Neural crest cell (in vitro differentiated cells): ENCODE measurements at regions not wholly inside any gene's neighbourhood (a gene's known extent, or its start where the extent isn't known, plus 50 kb on each side); places are given as distances from the start of the nearest gene placed in this dataset.

ENCODE experiments used
- DNase-seq: peaks from one replicate; pipeline ENCODE4 v3.0.0; 2021; ENCODE audit warnings: low read depth, mixed read lengths, low spot score
- H3K27ac Mint-ChIP-seq: one replicate; pipeline ENCODE4 v1.8.0; 2021; ENCODE audit warnings: mild to moderate bottlenecking, mixed read lengths; ENCODE audit not compliant: unreplicated experiment
- H3K27me3 Mint-ChIP-seq: 2 replicates; pipeline ENCODE4 v1.8.0; 2021; ENCODE audit warnings: low read depth, mild to moderate bottlenecking, mixed read lengths
- H3K36me3 Mint-ChIP-seq: 2 replicates; pipeline ENCODE4 v1.8.0; 2021; ENCODE audit warnings: low read depth, mild to moderate bottlenecking, mixed read lengths
- H3K4me1 Mint-ChIP-seq: 2 replicates; pipeline ENCODE4 v1.8.0; 2021; ENCODE audit warnings: mixed read lengths
- H3K4me3 Mint-ChIP-seq: one replicate; pipeline ENCODE4 v1.8.0; 2021; ENCODE audit warnings: mild to moderate bottlenecking, mixed read lengths
- H3K9me3 Mint-ChIP-seq: 2 replicates; pipeline ENCODE4 v1.8.0; 2021; ENCODE audit warnings: mixed read lengths
- TF ChIP-seq, protein P1 (sequence below): fragments of 200-600 bp; sonication (generic); conservative IDR thresholded peaks from 2 replicates; pipeline ENCODE4 v1.5.0; 2021; ENCODE audit warnings: antibody characterized with exemption, mild to moderate bottlenecking

DNA sequence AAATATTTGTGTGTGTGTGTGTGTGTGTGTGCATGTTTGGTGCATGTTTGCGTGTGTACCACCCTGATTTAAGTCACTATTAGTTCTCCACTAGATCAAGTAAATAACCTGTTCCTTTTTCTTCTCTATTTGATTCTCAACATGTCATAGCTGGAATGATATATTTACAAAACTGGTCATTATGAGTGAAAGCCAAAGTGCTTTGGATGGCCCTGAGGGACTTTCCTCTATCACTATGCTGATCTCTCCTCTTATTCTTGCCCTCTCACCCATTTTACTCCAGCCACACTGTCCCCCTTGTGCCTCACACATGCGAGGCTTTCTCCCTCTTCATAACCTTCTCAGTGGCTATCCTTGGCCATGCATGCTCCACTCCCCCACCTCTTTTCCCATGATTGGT is 144.6 kb upstream of the NMUR2 start:
- TF ChIP-seq, protein P1, sequence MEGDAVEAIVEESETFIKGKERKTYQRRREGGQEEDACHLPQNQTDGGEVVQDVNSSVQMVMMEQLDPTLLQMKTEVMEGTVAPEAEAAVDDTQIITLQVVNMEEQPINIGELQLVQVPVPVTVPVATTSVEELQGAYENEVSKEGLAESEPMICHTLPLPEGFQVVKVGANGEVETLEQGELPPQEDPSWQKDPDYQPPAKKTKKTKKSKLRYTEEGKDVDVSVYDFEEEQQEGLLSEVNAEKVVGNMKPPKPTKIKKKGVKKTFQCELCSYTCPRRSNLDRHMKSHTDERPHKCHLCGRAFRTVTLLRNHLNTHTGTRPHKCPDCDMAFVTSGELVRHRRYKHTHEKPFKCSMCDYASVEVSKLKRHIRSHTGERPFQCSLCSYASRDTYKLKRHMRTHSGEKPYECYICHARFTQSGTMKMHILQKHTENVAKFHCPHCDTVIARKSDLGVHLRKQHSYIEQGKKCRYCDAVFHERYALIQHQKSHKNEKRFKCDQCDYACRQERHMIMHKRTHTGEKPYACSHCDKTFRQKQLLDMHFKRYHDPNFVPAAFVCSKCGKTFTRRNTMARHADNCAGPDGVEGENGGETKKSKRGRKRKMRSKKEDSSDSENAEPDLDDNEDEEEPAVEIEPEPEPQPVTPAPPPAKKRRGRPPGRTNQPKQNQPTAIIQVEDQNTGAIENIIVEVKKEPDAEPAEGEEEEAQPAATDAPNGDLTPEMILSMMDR = no peak
- Mint-ChIP-seq H3K27me3 (peaks cover 11% of the 10 kb centered on the region), H3K4me3 (no peak overlapping the region)

DNA sequence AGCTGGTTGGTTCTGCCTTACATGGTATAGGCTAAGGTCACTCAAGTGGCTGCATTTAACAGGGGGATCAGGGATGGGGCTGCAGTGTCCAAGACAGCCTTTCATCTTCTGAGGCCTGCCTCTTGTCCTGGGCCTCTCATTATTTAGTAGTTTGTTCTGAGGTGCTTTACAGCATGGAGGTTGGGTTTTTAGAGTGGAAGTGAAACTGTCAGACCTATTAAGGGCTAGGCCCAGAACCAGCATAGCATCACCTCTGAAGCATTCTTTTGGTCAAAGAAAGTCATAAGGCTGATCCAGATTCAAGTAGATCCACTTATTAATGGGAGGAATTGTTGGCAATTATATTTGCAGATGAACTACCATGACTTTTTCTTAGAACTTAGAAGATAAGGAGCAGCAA is 146.0 kb upstream of the NMUR2 start:
- DNase-seq = no peak
- Mint-ChIP-seq H3K9me3 (no peaks in the 10 kb centered on the region), H3K27me3 (peaks cover 10% of the 10 kb centered on the region), H3K4me1 (no peaks in the 10 kb centered on the region), H3K36me3 (no peaks in the 10 kb centered on the region), H3K4me3 (no peak overlapping the region), H3K27ac (no peak overlapping the region)
- TF ChIP-seq, protein P1 = no peak

More for the DNA sequence above, 144.6 kb upstream of the NMUR2 start:
- Mint-ChIP-seq H3K4me1 (no peaks in the 10 kb centered on the region), H3K36me3 (no peaks in the 10 kb centered on the region), H3K9me3 (no peaks in the 10 kb centered on the region), H3K27ac (no peak overlapping the region)
- no peak for DNase-seq

DNA sequence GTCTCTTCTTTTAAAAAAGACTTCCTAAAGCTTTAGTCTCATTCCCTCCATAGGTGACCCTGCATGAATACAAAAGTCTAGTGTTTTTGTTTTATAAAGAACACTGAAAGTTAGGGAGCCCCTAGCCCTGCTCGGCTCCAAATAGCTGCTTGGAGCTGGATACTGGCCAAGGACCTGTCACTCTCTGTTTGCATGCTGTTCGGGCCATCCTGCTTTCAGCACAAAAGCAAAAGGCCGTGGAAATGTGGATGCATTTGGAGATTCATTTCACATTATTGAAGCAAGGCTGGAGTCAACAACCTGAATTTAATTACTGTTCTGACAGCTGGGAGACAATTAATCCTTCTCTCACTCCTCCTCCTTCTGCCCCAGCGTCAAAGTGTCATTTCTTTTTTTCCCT is 151.7 kb upstream of the NMUR2 start:
- no peaks in the 10 kb centered on the region for H3K27me3 Mint-ChIP-seq
- no peaks in the 10 kb centered on the region for H3K9me3 Mint-ChIP-seq
- no peak overlapping the region for H3K27ac Mint-ChIP-seq

DNA sequence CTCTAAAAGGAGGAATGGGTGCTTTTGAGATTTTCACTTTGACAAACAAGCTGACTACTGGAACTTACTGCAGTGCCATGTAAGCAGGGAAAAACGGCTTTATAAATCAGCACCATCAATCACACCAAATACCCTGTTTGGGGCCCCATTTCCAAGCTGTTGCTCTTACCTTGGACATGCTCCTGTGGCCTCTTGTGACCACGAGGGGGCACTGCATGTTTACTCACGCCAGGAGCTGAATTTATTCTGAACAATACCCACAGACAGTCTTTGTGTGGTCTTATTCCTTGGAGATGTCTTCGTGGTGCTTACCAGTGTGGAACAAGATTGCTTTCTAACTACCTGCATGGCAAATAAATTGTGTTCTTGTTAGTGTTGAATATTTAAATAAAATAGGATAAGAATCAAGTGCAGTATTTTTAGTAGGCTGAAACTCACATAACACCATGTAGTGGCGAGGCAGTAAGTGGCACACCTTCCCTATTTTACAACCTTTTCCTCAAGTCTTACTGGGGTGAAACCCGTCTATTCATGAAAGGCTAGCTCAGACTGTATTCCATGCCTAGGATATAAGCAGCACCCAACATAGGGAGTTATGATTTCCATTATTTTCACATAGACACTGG is 155.5 kb upstream of the NMUR2 start:
- Mint-ChIP-seq H3K27ac (no peak overlapping the region), H3K4me3 (no peak overlapping the region), H3K9me3 (no peaks in the 10 kb centered on the region), H3K27me3 (no peaks in the 10 kb centered on the region), H3K36me3 (no peaks in the 10 kb centered on the region), H3K4me1 (peaks cover 5% of the 10 kb centered on the region)
- TF ChIP-seq, protein P1 = peak; percentile 89
- DNase-seq = peak; percentile 69

More for the DNA sequence above, 151.7 kb upstream of the NMUR2 start:
- Mint-ChIP-seq H3K4me3 (no peak overlapping the region), H3K36me3 (no peaks in the 10 kb centered on the region), H3K4me1 (peaks cover 5% of the 10 kb centered on the region)
- TF ChIP-seq, protein P1 = no peak
- no peak for DNase-seq

DNA sequence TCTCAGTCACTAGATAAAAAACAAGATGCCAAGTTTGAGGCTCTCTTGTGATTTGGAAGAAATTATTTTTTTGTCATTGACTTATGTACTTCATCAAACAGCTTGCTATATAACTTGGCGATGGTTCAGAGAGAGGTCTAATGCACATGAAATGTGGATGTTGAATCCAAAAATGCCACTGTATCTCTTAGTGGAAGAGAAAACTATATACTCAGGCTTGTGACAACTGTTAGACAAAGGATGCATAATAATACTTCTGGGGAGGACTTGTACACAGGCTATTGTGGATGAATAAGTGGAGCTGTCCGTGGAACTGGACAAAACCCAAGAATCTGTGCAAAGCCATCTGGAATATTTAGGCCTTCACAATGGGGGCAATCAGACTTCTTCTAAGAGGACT is 162.9 kb upstream of the NMUR2 start:
- H3K27me3 Mint-ChIP-seq = no peaks in the 10 kb centered on the region
- DNase-seq = no peak

More for the DNA sequence above, 162.9 kb upstream of the NMUR2 start:
- peaks cover 2% of the 10 kb centered on the region for H3K9me3 Mint-ChIP-seq
- TF ChIP-seq, protein P1 = no peak
- H3K36me3 Mint-ChIP-seq = no peaks in the 10 kb centered on the region
- H3K4me3 Mint-ChIP-seq = no peak overlapping the region
- H3K27ac Mint-ChIP-seq = no peak overlapping the region
- no peaks in the 10 kb centered on the region for H3K4me1 Mint-ChIP-seq
